GM12864 (cell line): ENCODE measurements at regions not wholly inside any gene's neighbourhood (a gene's known extent, or its start where the extent isn't known, plus 50 kb on each side); places are given as distances from the start of the nearest gene placed in this dataset.
"Not testable (repeated sequence)": the region's sequence is repeated elsewhere in the genome, so short reads cannot be mapped to it uniquely, and the experiment has no call there.

ENCODE experiments used
- DNase-seq: peaks from one replicate; pipeline ENCODE4 v3.0.0-alpha.2; 2011; ENCODE audit warnings: low read depth
- H3K4me3 ChIP-seq: 2 replicates; pipeline ENCODE4 v1.5.1; 2011; ENCODE audit warnings: mild to moderate bottlenecking, low read depth, low read length, control low read depth
- CTCF ChIP-seq: IDR thresholded peaks from 2 replicates; pipeline ENCODE4 v1.5.1; 2011; ENCODE audit warnings: low read depth, mild to moderate bottlenecking, moderate library complexity, low read length, control low read depth, inconsistent platforms; ENCODE audit errors: missing control alignments

DNA sequence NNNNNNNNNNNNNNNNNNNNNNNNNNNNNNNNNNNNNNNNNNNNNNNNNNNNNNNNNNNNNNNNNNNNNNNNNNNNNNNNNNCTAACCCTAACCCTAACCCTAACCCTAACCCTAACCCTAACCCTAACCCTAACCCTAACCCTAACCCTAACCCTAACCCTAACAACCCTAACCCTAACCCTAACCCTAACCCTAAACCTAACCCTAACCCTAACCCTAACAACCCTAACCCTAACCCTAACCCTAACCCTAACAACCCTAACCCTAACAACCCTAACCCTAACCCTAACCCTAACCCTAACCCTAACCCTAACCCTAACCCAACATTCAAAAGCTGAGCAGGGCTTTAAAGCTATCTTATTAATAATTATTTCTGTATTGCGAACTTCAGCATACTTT lies 182.5 kb upstream of the FAM20C start:
- not testable (repeated sequence) for H3K4me3 ChIP-seq, DNase-seq

- H3K4me3 ChIP-seq, DNase-seq: not testable (repeated sequence)
Measured at GRCh38 chr7:32565-33280, 159.6 kb upstream of the FAM20C start.

- DNase-seq = not testable (repeated sequence)
Measured at GRCh38 chr7:35121-35541, 157.2 kb upstream of the FAM20C start.

GRCh38 chr7:36539-36938 lies 155.8 kb upstream of the FAM20C start:
- DNase-seq, H3K4me3 ChIP-seq: not testable (repeated sequence)

More at GRCh38 chr7:35121-35541, 157.2 kb upstream of the FAM20C start:
- H3K4me3 ChIP-seq = not testable (repeated sequence)

DNA sequence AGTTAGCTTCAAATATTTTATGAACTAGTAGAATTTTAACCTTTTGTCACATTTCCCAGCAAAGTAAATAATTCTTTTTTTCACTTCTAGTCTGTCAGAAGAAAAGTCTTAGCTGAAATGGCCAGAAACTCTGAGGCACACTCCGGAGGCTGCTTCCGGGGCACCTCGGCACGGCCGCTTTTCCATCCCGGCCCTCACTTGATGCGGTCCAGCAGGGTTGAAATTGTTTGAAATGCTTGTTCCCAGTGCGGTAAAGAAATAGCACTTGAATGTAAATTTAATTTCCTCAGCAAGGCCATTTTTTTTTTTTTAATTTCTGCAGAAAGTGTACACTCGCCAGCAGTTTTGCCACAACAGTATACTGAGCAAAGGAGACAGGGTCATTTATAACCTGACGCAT lies 154.7 kb upstream of the FAM20C start:
- H3K4me3 ChIP-seq, DNase-seq: not testable (repeated sequence)

GRCh38 chr7:38444-38843 lies 153.9 kb upstream of the FAM20C start:
- DNase-seq, H3K4me3 ChIP-seq: not testable (repeated sequence)

DNA sequence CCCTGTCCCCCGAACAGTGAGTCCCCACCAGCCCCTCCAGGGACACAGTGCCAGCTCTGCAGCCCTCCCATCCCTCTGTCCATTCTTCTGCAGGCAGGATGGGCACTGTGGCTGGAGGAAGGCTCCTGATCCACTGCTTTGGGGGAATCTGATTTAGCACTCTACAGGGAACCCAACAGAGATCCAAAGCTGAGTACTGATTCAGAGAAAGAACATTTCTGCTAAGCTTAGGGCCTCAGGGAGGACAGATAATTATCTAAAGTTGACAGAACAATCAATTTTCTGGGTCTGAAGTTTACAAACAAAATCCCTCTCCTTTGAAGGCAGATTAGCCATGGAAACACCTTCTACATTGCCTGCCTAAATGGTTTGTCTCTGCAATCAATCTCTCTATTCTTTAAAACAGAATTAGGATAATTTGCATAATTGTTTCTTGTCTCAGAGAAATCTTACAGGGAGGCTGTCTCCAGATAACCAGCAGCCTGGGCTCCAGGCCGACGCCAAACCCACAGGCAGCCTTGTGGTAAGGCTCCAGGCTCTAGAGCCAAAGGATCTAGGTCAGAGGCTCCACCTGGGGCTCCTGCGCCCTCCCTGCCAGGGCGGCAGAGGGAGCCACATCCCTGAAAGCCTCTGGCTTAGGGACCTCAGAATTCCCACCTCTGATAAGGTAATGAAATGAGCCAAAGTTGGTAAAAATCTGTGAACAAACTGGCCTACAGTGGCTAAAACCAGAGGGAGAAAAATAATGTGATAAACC lies 152.2 kb upstream of the FAM20C start:
- not testable (repeated sequence) for H3K4me3 ChIP-seq

GRCh38 chr7:40799-41750 lies 151.3 kb upstream of the FAM20C start:
- no peak overlapping the region for H3K4me3 ChIP-seq
- no peak for DNase-seq
- TF ChIP-seq CTCF = no peak

More for the DNA sequence above, 152.2 kb upstream of the FAM20C start:
- not testable (repeated sequence) for DNase-seq

DNA sequence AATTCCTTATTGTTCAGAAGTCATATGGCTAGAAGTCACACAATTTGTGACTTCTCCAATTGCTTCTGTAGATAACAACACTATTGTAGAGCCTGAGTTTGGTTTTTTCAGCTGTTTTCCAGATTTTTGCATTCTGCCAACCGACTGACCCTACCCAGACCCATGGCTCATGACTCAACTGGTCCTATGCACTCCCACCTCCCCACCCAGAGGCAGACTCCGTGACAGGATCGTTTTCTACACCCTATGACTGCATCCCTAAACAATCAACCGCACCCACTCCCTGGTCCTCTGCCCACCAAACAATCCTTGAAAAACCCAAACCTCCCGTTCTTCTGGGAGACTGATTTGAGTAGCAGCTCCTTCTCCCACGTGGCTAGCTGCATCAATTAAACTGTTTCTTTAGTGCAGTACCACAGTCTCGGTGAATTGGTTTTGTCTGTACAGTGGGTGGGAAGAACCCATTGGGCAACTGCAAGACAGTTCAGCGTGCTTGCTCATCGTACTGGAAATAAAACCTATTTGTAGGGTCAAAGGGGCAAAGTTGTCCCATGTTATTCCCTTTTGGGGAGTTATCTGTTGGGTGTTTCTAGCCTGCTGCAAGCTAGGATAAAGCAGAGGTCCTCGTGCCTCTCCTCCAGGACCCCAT lies 150.3 kb upstream of the FAM20C start:
- DNase-seq = no peak
- no peak for TF ChIP-seq CTCF
- no peak overlapping the region for H3K4me3 ChIP-seq

GRCh38 chr7:43791-44540 lies 148.4 kb upstream of the FAM20C start:
- no peak for DNase-seq
- H3K4me3 ChIP-seq = no peak overlapping the region
- no peak for TF ChIP-seq CTCF
